CD4-positive, CD25-positive, alpha-beta regulatory T cell (primary cell): ENCODE measurements at regions not wholly inside any gene's neighbourhood (a gene's known extent, or its start where the extent isn't known, plus 50 kb on each side); places are given as distances from the start of the nearest gene placed in this dataset.

Source experiments
- ATAC-seq, 2 donors: fragments of 150-1000 bp; cut with Tn5 transposase; one replicate each; pipeline ENCODE4 v1.10.0; 2021; ENCODE audit warnings: low read depth in 2 of 2, moderate number of reproducible peaks in 2 of 2, moderate library complexity in 1 of 2
- DNase-seq, 3 donors: peaks; one replicate each; pipeline versions ENCODE4 v3.0.0 to v3.0.0-alpha.2; 2012 to 2022; ENCODE audit warnings: mixed read lengths in 1 of 3
- H3K27ac ChIP-seq: one replicate; pipeline ENCODE4 v1.7.0; 2013; ENCODE audit warnings: mild to moderate bottlenecking, low read length; ENCODE audit not compliant: insufficient read depth, poor library complexity, severe bottlenecking
- H3K27me3 ChIP-seq: one replicate; pipeline ENCODE4 v1.7.0; 2013; ENCODE audit warnings: low read length; ENCODE audit not compliant: control insufficient read depth, insufficient read depth
- H3K36me3 ChIP-seq: one replicate; pipeline ENCODE4 v1.7.0; 2013; ENCODE audit warnings: mild to moderate bottlenecking, low read length, moderate library complexity; ENCODE audit not compliant: control insufficient read depth, insufficient read depth
- H3K4me1 ChIP-seq: 2 replicates; pipeline ENCODE4 v1.7.0; 2013; ENCODE audit warnings: mild to moderate bottlenecking, low read length; ENCODE audit not compliant: insufficient read depth, control insufficient read depth, poor library complexity, severe bottlenecking
- H3K4me3 ChIP-seq: one replicate; pipeline ENCODE4 v1.7.0; 2013; ENCODE audit warnings: low read depth, mild to moderate bottlenecking, low read length, moderate library complexity
- H3K9me3 ChIP-seq, 2 experiments: 1 replicate in 1 of 2; 2 replicates in 1 of 2; pipeline ENCODE4 v1.7.0; 2013; ENCODE audit warnings: low read length in 2 of 2, mild to moderate bottlenecking in 1 of 2, moderate library complexity in 1 of 2; ENCODE audit not compliant: control insufficient read depth in 2 of 2
- H3K27ac Mint-ChIP-seq, 3 donors: one replicate each; pipeline ENCODE4 v1.8.0; 2020 to 2022; ENCODE audit warnings: mild to moderate bottlenecking in 3 of 3, mixed read lengths in 3 of 3, moderate library complexity in 2 of 3
- H3K27me3 Mint-ChIP-seq: one replicate; pipeline ENCODE4 v1.8.0; 2022; ENCODE audit warnings: mild to moderate bottlenecking, mixed read lengths
- H3K36me3 Mint-ChIP-seq: one replicate; pipeline ENCODE4 v1.8.0; 2020; ENCODE audit warnings: mixed read lengths
- H3K4me1 Mint-ChIP-seq, 4 donors: one replicate each; pipeline ENCODE4 v1.8.0; 2020 to 2022; ENCODE audit warnings: mixed read lengths in 4 of 4, mild to moderate bottlenecking in 1 of 4
- H3K4me3 Mint-ChIP-seq, 4 donors: one replicate each; pipeline ENCODE4 v1.8.0; 2020 to 2022; ENCODE audit warnings: mild to moderate bottlenecking in 4 of 4, mixed read lengths in 4 of 4, moderate library complexity in 3 of 4
- H3K9me3 Mint-ChIP-seq, 7 donors: one replicate each; pipeline ENCODE4 v1.8.0; 2020 to 2022; ENCODE audit warnings: mixed read lengths in 7 of 7, mild to moderate bottlenecking in 3 of 7, moderate library complexity in 2 of 7

DNA sequence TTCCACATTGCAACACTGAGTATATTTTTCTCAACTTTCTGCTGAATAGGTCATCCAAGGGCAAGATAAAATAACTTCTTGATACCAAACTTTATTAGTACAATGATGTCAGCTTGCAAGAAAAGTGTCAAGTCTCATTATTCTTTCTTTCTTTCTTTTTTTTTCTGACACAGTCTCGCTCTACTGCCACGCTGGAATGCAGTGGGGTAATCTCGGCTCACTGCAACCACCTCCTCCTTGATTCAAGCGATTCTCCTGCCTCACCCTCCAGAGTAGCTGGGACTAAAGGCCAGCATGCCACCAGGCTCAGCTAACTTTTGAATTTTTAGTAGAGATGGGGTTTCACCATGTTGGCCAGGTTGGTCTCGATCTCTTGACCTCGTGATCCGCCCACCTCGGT lies 523.4 kb downstream of the FSCB start:
- no peak overlapping the region for H3K27ac Mint-ChIP-seq
- peaks cover 0 to 16% (median 5%) of the 10 kb centered on the region in 7 donors for H3K9me3 Mint-ChIP-seq
- H3K4me3 ChIP-seq: no peak overlapping the region
- H3K27me3 Mint-ChIP-seq: no peaks in the 10 kb centered on the region
- no peak overlapping the region for H3K27ac ChIP-seq
- no peaks in the 10 kb centered on the region for H3K36me3 ChIP-seq
- no peak overlapping the region for H3K4me3 Mint-ChIP-seq
- no peak for DNase-seq
- no peaks in the 10 kb centered on the region for H3K4me1 Mint-ChIP-seq
- H3K27me3 ChIP-seq: no peaks in the 10 kb centered on the region
- H3K36me3 Mint-ChIP-seq: no peaks in the 10 kb centered on the region
- ATAC-seq: no peak
- no peaks in the 10 kb centered on the region for H3K9me3 ChIP-seq
- no peaks in the 10 kb centered on the region for H3K4me1 ChIP-seq

GRCh38 chr14:43981135-43981768 lies 525.8 kb downstream of the FSCB start:
- Histone ChIP-seq H3K27me3 (no peaks in the 10 kb centered on the region), H3K4me3 (no peak overlapping the region), H3K4me1 (no peaks in the 10 kb centered on the region), H3K27ac (no peak overlapping the region), H3K9me3 (no peaks in the 10 kb centered on the region), H3K36me3 (no peaks in the 10 kb centered on the region)
- H3K27ac Mint-ChIP-seq: no peak overlapping the region
- DNase-seq (no peak), ATAC-seq (no peak)
- peaks cover 0 to 16% (median 7%) of the 10 kb centered on the region in 7 donors for H3K9me3 Mint-ChIP-seq
- no peaks in the 10 kb centered on the region for H3K36me3 Mint-ChIP-seq
- no peaks in the 10 kb centered on the region for H3K27me3 Mint-ChIP-seq
- H3K4me3 Mint-ChIP-seq: no peak overlapping the region
- no peaks in the 10 kb centered on the region for H3K4me1 Mint-ChIP-seq

GRCh38 chr14:43956741-43957140 lies 550.3 kb downstream of the FSCB start:
- DNase-seq (no peak), ATAC-seq (no peak)
- Histone ChIP-seq H3K36me3 (no peaks in the 10 kb centered on the region), H3K4me3 (no peak overlapping the region), H3K27me3 (no peaks in the 10 kb centered on the region), H3K27ac (no peak overlapping the region), H3K9me3 (peaks cover 0 to 8% of the 10 kb centered on the region in 2 experiments), H3K4me1 (no peaks in the 10 kb centered on the region)
- no peak overlapping the region for H3K4me3 Mint-ChIP-seq
- H3K27ac Mint-ChIP-seq: no peak overlapping the region
- H3K9me3 Mint-ChIP-seq: peaks cover 3 to 26% (median 5%) of the 10 kb centered on the region in 7 donors
- no peaks in the 10 kb centered on the region for H3K36me3 Mint-ChIP-seq
- no peaks in the 10 kb centered on the region for H3K27me3 Mint-ChIP-seq
- H3K4me1 Mint-ChIP-seq: no peaks in the 10 kb centered on the region

DNA sequence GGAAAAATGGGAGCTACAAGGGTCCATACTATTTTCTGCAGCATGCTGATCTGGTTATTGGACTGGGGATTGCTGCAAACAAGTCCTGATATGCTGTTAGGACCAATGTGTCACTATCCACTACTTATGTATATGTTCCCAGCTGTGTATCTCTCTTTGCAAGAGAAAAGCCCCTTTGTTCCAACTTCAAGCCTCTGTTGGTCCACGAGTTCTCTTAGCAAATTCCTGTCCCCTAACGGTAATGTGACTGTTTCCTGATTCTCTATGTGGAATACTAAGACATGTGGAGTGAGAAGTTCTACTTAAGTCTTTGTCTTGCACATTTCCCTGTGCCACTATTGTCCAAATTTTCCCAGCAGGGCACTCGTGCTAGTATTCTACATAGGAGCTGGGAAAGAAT lies 557.7 kb downstream of the FSCB start:
- DNase-seq (no peak), ATAC-seq (no peak)
- Histone ChIP-seq H3K27ac (no peak overlapping the region), H3K9me3 (peaks cover 0 to 8% of the 10 kb centered on the region in 2 experiments), H3K4me1 (no peaks in the 10 kb centered on the region), H3K4me3 (no peak overlapping the region), H3K36me3 (no peaks in the 10 kb centered on the region), H3K27me3 (no peaks in the 10 kb centered on the region)
- H3K36me3 Mint-ChIP-seq: no peaks in the 10 kb centered on the region
- no peak overlapping the region for H3K4me3 Mint-ChIP-seq
- H3K4me1 Mint-ChIP-seq: no peaks in the 10 kb centered on the region
- H3K27ac Mint-ChIP-seq: no peak overlapping the region
- peaks cover 0 to 12% (median 5%) of the 10 kb centered on the region in 7 donors for H3K9me3 Mint-ChIP-seq
- H3K27me3 Mint-ChIP-seq: no peaks in the 10 kb centered on the region

GRCh38 chr14:43939836-43940235 lies 567.2 kb downstream of the FSCB start:
- ATAC-seq: no peak
- DNase-seq: no peak
- H3K4me3 ChIP-seq: no peak overlapping the region
- Mint-ChIP-seq H3K9me3 (peaks cover 0 to 21% (median 6%) of the 10 kb centered on the region in 7 donors), H3K27ac (no peak overlapping the region), H3K36me3 (no peaks in the 10 kb centered on the region), H3K27me3 (no peaks in the 10 kb centered on the region), H3K4me1 (no peaks in the 10 kb centered on the region), H3K4me3 (no peak overlapping the region)
- no peaks in the 10 kb centered on the region for H3K27me3 ChIP-seq
- H3K4me1 ChIP-seq: no peaks in the 10 kb centered on the region
- no peak overlapping the region for H3K27ac ChIP-seq
- peaks cover 0 to 8% of the 10 kb centered on the region in 2 experiments for H3K9me3 ChIP-seq
- H3K36me3 ChIP-seq: no peaks in the 10 kb centered on the region

GRCh38 chr14:43938588-43939281 lies 568.3 kb downstream of the FSCB start:
- Mint-ChIP-seq H3K4me1 (no peaks in the 10 kb centered on the region), H3K27ac (no peak overlapping the region), H3K36me3 (no peaks in the 10 kb centered on the region), H3K9me3 (peaks cover 0 to 22% (median 8%) of the 10 kb centered on the region in 7 donors), H3K4me3 (no peak overlapping the region), H3K27me3 (no peaks in the 10 kb centered on the region)
- ATAC-seq (no peak), DNase-seq (no peak)
- no peaks in the 10 kb centered on the region for H3K27me3 ChIP-seq
- peaks cover 0 to 8% of the 10 kb centered on the region in 2 experiments for H3K9me3 ChIP-seq
- H3K4me3 ChIP-seq: no peak overlapping the region
- H3K27ac ChIP-seq: no peak overlapping the region
- no peaks in the 10 kb centered on the region for H3K36me3 ChIP-seq
- H3K4me1 ChIP-seq: no peaks in the 10 kb centered on the region

- no peaks in the 10 kb centered on the region for H3K36me3 Mint-ChIP-seq
- ATAC-seq: no peak
- Histone ChIP-seq H3K4me3 (no peak overlapping the region), H3K27ac (no peak overlapping the region), H3K27me3 (no peaks in the 10 kb centered on the region), H3K9me3 (peaks cover 0 to 8% of the 10 kb centered on the region in 2 experiments), H3K36me3 (no peaks in the 10 kb centered on the region), H3K4me1 (no peaks in the 10 kb centered on the region)
- H3K9me3 Mint-ChIP-seq: peaks cover 0 to 30% (median 10%) of the 10 kb centered on the region in 7 donors
- H3K27me3 Mint-ChIP-seq: no peaks in the 10 kb centered on the region
- no peak for DNase-seq
- H3K27ac Mint-ChIP-seq: no peak overlapping the region
- H3K4me3 Mint-ChIP-seq: no peak overlapping the region
- no peaks in the 10 kb centered on the region for H3K4me1 Mint-ChIP-seq
These were observed 570.1 kb downstream of the FSCB start for GRCh38 chr14:43937001-43937400.

DNA sequence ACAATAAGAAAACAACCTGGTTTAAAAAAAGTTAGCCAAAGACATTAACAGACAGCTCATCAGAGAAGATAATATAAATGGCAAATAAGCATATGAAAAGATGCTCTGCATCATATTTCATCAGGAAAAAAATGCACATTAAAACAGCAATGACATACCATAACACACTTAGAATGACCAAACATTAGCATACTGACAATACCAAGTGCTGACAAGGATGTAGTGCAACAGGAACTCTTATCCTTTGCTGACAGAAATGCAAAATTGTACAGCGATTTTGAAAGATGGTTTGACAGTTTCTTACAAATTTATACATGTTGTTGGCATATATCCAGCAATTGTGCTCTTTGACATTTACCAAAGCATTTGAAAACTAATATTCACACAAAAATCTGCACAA lies 573.0 kb downstream of the FSCB start:
- H3K27me3 Mint-ChIP-seq: no peaks in the 10 kb centered on the region
- Histone ChIP-seq H3K36me3 (no peaks in the 10 kb centered on the region), H3K4me3 (no peak overlapping the region), H3K27me3 (no peaks in the 10 kb centered on the region), H3K4me1 (no peaks in the 10 kb centered on the region), H3K9me3 (peaks cover 4 to 8% of the 10 kb centered on the region in 2 experiments), H3K27ac (no peak overlapping the region)
- no peaks in the 10 kb centered on the region for H3K36me3 Mint-ChIP-seq
- DNase-seq (no peak), ATAC-seq (no peak)
- H3K9me3 Mint-ChIP-seq: peaks cover 0 to 39% (median 11%) of the 10 kb centered on the region in 7 donors
- no peak overlapping the region for H3K27ac Mint-ChIP-seq
- H3K4me3 Mint-ChIP-seq: no peak overlapping the region
- H3K4me1 Mint-ChIP-seq: no peaks in the 10 kb centered on the region
